D721Med (cell line): ENCODE measurements at regions not wholly inside any gene's neighbourhood (a gene's known extent, or its start where the extent isn't known, plus 50 kb on each side); places are given as distances from the start of the nearest gene placed in this dataset.

Experiments used
- DNase-seq: peaks from one replicate; pipeline ENCODE4 v3.0.0; 2011; ENCODE audit warnings: low spot score; ENCODE audit not compliant: insufficient read length
- FAIRE-seq: peaks from 2 replicates; lab custom pipeline; 2011; peaks lifted over from hg19 to GRCh38; lab: Jason Lieb, UNC
- TF ChIP-seq, protein P1 (sequence below): IDR thresholded peaks from 2 replicates; pipeline ENCODE4 v1.5.1; 2012; ENCODE audit warnings: mild to moderate bottlenecking, control low read depth; ENCODE audit not compliant: insufficient read depth; ENCODE audit errors: missing control alignments

DNA sequence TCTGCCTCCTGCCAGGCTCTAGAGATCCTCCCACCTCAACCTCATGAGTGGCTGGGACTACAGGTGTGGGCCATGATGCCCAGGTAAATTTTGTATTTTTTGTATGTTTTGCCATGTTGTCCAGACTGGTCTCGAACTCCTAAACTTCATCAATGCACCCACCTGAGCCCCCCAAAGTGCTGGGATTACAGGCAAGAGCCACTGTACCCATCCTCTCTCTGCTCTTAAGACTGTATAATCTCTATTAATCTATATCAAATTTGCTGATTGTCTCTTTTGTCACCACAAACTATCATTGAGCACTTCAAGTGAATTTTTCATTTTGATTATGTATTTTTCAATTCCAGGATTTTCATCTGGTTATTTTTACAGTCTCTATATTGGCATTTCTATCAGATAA, 440.3 kb downstream of the NOVA1 start:
- DNase-seq = no peak
- FAIRE-seq = no peak
- TF ChIP-seq, protein P1, sequence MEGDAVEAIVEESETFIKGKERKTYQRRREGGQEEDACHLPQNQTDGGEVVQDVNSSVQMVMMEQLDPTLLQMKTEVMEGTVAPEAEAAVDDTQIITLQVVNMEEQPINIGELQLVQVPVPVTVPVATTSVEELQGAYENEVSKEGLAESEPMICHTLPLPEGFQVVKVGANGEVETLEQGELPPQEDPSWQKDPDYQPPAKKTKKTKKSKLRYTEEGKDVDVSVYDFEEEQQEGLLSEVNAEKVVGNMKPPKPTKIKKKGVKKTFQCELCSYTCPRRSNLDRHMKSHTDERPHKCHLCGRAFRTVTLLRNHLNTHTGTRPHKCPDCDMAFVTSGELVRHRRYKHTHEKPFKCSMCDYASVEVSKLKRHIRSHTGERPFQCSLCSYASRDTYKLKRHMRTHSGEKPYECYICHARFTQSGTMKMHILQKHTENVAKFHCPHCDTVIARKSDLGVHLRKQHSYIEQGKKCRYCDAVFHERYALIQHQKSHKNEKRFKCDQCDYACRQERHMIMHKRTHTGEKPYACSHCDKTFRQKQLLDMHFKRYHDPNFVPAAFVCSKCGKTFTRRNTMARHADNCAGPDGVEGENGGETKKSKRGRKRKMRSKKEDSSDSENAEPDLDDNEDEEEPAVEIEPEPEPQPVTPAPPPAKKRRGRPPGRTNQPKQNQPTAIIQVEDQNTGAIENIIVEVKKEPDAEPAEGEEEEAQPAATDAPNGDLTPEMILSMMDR = no peak

DNA sequence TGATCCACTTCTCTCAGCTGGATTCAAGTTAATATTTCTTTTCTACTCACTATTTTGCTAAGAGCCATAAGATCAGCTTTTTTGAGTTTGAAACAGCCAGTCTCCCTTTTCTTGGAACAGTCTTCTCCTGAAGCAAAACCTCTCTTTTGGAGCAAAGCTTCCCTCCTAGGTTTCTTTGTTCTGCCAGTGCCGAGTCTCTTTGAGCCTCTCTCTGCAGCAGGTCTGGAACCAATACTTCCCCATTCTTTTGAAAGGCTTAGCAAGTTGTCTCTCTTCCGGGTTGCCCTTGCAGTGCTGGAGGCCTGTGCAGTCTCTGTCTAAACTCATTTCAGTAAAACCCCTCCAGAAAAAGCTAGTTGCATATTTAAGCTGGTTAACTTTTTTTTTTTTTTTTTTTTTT, 454.8 kb downstream of the NOVA1 start:
- DNase-seq (no peak), FAIRE-seq (no peak)
- TF ChIP-seq, protein P1 = no peak

DNA sequence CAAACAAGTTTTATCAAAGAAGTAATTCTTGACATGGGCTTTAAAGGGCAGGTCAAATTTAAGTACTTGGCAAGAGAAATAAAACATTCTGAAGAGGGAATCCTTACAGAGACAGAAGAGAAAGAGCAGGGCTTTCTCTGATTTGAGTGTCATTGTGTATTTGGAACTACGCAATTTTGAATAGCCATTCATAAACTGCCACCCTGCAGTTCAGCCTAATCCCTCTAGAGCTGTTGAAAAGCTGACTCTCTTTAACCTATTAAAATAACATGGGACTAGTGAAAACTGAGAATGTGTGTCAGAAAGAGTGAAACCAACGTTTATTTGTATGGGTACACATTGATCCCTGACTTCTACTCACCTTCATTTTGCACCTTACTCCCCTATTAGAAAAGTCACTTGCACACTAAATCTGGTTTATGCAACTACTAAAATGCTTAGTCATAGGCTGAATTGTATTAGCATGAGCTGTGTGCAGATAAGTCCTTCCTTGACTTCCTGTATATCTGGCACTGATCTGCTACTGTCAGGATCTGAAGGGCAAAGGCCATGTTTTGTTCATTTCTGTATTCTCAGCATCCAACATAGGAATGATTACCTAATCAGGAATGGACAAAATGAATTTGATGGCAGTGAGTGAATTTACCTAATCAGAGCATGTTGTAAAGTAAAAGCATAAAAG, 458.9 kb downstream of the NOVA1 start:
- FAIRE-seq (no peak), DNase-seq (no peak)
- TF ChIP-seq, protein P1 = no peak

- DNase-seq = no peak
- TF ChIP-seq, protein P1 = no peak
- no peak for FAIRE-seq
These were observed 460.7 kb downstream of the NOVA1 start for GRCh38 chr14:26137161-26137560.

DNA sequence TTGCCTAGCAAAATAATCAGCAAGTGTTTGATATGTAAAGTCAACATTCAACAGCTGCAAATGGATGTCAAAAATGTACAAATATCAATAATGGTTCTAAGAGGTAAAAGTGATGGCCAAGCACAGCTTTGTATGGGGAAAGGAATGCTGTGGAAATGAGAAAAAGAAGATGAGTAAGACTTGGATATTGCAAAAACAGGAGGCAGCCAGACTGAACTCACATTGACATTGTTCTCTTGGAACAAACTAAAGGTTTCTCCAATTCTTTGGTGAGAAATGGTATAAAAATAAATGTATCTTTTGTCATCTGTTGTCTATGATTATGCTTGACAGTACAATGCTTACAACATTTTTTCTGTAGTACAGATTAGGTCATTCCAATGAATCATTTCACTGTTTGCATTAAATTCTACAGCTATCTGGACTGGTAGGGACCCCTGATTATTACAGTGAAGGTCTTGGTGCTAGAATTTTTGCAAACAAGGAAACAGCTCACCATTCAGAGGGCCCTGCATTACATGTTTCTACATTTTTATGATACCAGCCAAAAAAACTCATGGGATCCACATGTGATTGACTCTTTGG, 465.7 kb downstream of the NOVA1 start:
- DNase-seq (no peak), FAIRE-seq (no peak)
- TF ChIP-seq, protein P1 = no peak

DNA sequence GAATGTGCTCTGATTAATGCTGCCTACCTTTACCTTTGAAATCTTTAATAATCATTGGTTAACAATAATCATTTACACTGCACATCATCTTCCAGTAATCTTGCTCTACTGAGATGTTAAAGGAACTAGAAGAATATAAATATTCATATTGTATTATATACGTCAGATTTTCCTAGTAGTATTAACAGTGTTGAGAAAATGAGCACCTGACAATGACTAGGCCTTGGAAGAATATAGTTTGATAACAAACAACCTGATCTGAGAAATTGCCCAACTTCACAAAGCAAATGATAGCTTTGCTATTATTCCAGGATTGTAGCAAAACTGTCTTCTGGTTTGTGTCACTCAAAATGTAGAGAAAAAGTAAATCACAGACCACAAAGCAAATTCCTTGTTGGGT, 467.1 kb downstream of the NOVA1 start:
- FAIRE-seq (no peak), DNase-seq (no peak)
- TF ChIP-seq, protein P1 = no peak
